HepG2 (cell line): ENCODE measurements at regions not wholly inside any gene's neighbourhood (a gene's known extent, or its start where the extent isn't known, plus 50 kb on each side); places are given as distances from the start of the nearest gene placed in this dataset.

Experiments
- HIVEP1 ChIP-seq: sonication (generic); formaldehyde crosslinking; IDR thresholded peaks from 2 replicates; pipeline ENCODE4 v1.4.0; 2020; ENCODE audit warnings: mild to moderate bottlenecking, missing genetic modification reagents
- TF ChIP-seq, protein P1 (sequence below): IDR thresholded peaks from 2 replicates; pipeline ENCODE4 v1.6.1; 2012; ENCODE audit warnings: inconsistent platforms

DNA sequence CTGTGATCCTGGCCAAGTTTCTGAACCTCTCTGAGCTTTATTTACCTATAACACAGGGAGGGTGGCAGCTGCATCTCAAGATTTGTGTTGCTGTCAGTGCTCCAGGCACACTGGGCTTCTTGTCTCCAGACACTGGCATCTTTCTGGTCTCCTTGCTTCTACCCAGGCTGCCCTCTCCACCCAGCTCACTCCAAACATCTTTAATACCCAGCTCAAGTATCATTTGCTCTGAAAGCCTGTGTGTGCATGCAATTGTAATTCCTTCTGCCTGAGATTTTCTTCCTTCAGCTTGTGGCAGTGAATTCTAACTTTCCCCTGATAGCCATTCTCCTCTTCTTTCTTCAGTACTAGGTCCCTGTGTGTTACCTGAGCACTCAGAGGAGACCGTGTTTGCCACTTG is 50.7 kb upstream of the USP7 start:
- TF ChIP-seq, protein P1, sequence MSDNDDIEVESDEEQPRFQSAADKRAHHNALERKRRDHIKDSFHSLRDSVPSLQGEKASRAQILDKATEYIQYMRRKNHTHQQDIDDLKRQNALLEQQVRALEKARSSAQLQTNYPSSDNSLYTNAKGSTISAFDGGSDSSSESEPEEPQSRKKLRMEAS: no peak
- no peak for TF ChIP-seq HIVEP1 (CRISPR knock-in tag)
